ENCODE measurements at regions not wholly inside any gene's neighbourhood (a gene's known extent, or its start where the extent isn't known, plus 50 kb on each side); places are given as distances from the start of the nearest gene placed in this dataset.
"Not testable (repeated sequence)": the region's sequence is repeated elsewhere in the genome, so short reads cannot be mapped to it uniquely, and the experiment has no call there.

DNA sequence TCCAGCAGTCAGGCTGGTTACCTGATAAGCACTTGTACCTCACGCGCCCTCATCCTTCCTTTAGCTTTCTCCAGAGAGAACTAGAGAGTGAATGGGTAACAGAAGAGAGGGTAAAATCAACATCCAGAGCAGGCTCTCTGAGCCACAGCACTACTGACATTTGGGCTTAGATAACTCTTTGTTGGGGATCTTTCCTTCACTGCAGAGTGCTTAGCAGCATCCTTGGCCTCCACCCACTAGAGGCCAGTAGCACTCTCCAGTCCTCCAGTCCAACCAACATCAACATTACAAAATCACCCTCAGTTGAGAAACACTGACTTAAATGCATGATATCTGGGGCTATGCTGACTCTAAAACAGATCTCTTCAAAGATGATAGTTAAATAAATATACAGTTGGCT, 220.7 kb downstream of the TACR3 start:
- no peak for TF ChIP-seq BHLHE40 (IDR thresholded peaks at IDR 0.05; ENCODE audit: borderline replicate concordance)
- no peak for TF ChIP-seq SUZ12 (IDR thresholded peaks at IDR 0.05)
- TF ChIP-seq, protein P1, sequence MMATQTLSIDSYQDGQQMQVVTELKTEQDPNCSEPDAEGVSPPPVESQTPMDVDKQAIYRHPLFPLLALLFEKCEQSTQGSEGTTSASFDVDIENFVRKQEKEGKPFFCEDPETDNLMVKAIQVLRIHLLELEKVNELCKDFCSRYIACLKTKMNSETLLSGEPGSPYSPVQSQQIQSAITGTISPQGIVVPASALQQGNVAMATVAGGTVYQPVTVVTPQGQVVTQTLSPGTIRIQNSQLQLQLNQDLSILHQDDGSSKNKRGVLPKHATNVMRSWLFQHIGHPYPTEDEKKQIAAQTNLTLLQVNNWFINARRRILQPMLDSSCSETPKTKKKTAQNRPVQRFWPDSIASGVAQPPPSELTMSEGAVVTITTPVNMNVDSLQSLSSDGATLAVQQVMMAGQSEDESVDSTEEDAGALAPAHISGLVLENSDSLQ (IDR thresholded peaks at IDR 0.05), result no peak
- CTCF ChIA-PET, result no interaction called here
- DNase-seq (ENCODE audit: extremely low spot score), result no peak
- POLR2A ChIA-PET, result no interaction called here

DNA sequence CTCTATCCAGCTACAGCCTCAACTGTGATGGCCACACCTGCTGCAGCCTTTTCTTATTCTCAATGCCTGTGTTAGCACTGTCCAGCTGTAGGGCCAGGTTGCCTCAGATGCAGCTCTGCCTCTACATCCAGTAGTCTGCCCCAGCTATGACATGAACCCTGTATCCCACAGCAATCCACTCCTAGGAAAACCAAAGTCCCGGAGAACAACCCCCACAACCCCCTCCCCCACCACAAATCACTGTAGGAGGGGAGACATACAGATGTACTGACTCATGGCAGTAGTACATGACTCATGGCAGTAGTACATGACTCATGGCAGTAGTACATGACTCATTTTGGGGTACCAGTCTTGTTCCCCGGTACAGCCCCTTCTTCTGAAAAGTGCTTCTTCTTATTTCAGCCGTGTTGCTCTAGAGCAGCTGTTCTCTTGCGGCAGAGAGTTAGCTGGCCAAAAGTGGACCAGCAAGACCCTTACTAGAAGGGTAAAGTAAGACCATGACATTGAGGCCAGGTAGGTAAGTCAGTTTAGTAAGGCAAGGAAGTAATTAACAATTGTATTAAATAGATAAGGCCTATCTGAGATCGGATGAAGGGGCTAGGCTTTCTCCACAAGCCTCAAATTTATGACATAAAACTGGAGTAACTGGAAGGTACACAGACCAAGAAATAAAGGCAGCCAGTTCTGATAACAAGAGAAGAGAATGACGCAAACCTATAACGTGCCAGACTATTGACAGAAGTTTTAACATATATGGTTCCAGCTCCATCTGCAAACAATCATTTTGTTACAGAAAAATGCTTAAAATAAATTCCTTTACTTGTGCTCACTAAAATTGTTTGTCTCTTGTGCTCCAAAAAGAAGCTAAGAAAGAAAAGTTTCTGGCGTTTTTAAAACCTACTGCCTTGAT, 221.4 kb downstream of the TACR3 start:
- POLR2A ChIA-PET, result no interaction called here

DNA sequence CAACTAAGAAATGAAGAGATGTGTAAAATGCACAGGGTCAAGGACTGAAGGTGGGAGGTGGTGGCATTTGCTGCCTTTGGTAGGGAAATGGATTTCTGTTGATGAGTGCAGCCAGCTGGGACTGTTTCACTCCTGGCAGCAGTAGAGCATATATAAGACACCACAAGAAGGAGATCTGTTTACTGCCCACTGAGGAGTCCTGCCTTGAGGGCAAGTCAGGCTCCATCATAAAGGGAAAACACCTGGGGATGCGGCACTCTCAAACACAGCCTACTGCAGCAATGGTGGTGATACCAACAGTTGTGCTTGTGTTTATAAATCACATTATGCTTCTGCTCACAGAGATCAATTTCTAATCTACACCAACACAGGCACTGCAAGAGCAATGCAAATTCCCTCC, 222.1 kb downstream of the TACR3 start:
- DNase-seq (ENCODE audit: extremely low spot score), result no peak
- ChIA-PET POLR2A (no interaction called here), CTCF (no interaction called here)
- no peak for TF ChIP-seq ELF4 (IDR thresholded peaks at IDR 0.05)
- no peak for TF ChIP-seq LEF1 (IDR thresholded peaks at IDR 0.05; ENCODE audit: borderline replicate concordance)
- TF ChIP-seq, protein P1 (IDR thresholded peaks at IDR 0.05), result no peak
- no peak for TF ChIP-seq HDGF (IDR thresholded peaks at IDR 0.05; ENCODE audit: borderline replicate concordance)
- no peak for TF ChIP-seq CTBP1 (IDR thresholded peaks at IDR 0.05; ENCODE audit: borderline replicate concordance)
- no peak for TF ChIP-seq ARNT (IDR thresholded peaks at IDR 0.05)
- no peak for TF ChIP-seq FOXK2 (IDR thresholded peaks at IDR 0.05)
- TF ChIP-seq FOXM1 (IDR thresholded peaks at IDR 0.05; ENCODE audit: borderline replicate concordance), result no peak
- TF ChIP-seq ZNF384 (IDR thresholded peaks at IDR 0.05), result no peak
- no peak for TF ChIP-seq SP1 (IDR thresholded peaks at IDR 0.05)
- TF ChIP-seq SUZ12 (IDR thresholded peaks at IDR 0.05), result no peak
- no peak for TF ChIP-seq NFRKB (IDR thresholded peaks at IDR 0.05)
- TF ChIP-seq TARDBP (IDR thresholded peaks at IDR 0.05), result no peak
- TF ChIP-seq BHLHE40 (IDR thresholded peaks at IDR 0.05; ENCODE audit: borderline replicate concordance), result no peak
- no peak for TF ChIP-seq FOXA1 (IDR thresholded peaks at IDR 0.05)
- no peak for TF ChIP-seq L3MBTL2 (conservative IDR thresholded peaks at IDR 0.05)

More for the DNA sequence above, 221.4 kb downstream of the TACR3 start:
- CTCF ChIA-PET, result no interaction called here
- no peak for DNase-seq (ENCODE audit: extremely low spot score)
- TF ChIP-seq FOXK2 (IDR thresholded peaks at IDR 0.05), result no peak
- TF ChIP-seq, protein P1 (IDR thresholded peaks at IDR 0.05), result no peak
- TF ChIP-seq FOXM1 (IDR thresholded peaks at IDR 0.05; ENCODE audit: borderline replicate concordance), result no peak
- TF ChIP-seq HDGF (IDR thresholded peaks at IDR 0.05; ENCODE audit: borderline replicate concordance), result no peak
- TF ChIP-seq TARDBP (IDR thresholded peaks at IDR 0.05), result no peak
- no peak for TF ChIP-seq CTBP1 (IDR thresholded peaks at IDR 0.05; ENCODE audit: borderline replicate concordance)
- TF ChIP-seq ELF4 (IDR thresholded peaks at IDR 0.05), result no peak
- no peak for TF ChIP-seq SP1 (IDR thresholded peaks at IDR 0.05)
- no peak for TF ChIP-seq ZNF384 (IDR thresholded peaks at IDR 0.05)
- no peak for TF ChIP-seq LEF1 (IDR thresholded peaks at IDR 0.05; ENCODE audit: borderline replicate concordance)
- no peak for TF ChIP-seq ARNT (IDR thresholded peaks at IDR 0.05)
- TF ChIP-seq FOXA1 (IDR thresholded peaks at IDR 0.05), result no peak
- TF ChIP-seq NFRKB (IDR thresholded peaks at IDR 0.05), result no peak
- no peak for TF ChIP-seq L3MBTL2 (conservative IDR thresholded peaks at IDR 0.05)
- no peak for TF ChIP-seq BHLHE40 (IDR thresholded peaks at IDR 0.05; ENCODE audit: borderline replicate concordance)
- TF ChIP-seq SUZ12 (IDR thresholded peaks at IDR 0.05), result no peak

DNA sequence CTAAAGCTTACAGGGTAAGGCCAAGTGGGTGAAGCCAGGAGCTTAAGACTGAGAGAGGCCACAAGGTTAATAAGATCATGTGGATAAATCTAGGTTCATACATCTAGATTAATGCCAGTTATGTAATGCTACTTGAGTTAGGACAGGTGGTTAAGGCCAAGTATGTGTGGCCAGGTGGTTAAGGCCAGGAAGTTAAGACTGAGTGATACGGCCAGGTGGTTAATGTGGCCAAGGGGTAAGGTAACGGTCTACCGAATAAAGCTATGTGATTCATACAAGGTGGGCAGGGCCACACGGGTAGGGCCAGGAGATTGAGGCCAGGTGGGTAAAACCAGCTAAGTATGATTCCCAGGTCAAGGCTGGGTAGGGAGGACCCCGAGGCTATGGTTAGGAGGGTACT, 223.0 kb downstream of the TACR3 start:
- TF ChIP-seq SP1 (IDR thresholded peaks at IDR 0.05) (no peak), TARDBP (IDR thresholded peaks at IDR 0.05) (no peak), ELF4 (IDR thresholded peaks at IDR 0.05) (no peak), ZNF384 (IDR thresholded peaks at IDR 0.05) (no peak), FOXA1 (IDR thresholded peaks at IDR 0.05) (no peak), HDGF (IDR thresholded peaks at IDR 0.05; ENCODE audit: borderline replicate concordance) (no peak), L3MBTL2 (conservative IDR thresholded peaks at IDR 0.05) (no peak), NFRKB (IDR thresholded peaks at IDR 0.05) (no peak), CTBP1 (IDR thresholded peaks at IDR 0.05; ENCODE audit: borderline replicate concordance) (no peak), LEF1 (IDR thresholded peaks at IDR 0.05; ENCODE audit: borderline replicate concordance) (no peak), BHLHE40 (IDR thresholded peaks at IDR 0.05; ENCODE audit: borderline replicate concordance) (no peak), FOXM1 (IDR thresholded peaks at IDR 0.05; ENCODE audit: borderline replicate concordance) (no peak), SUZ12 (IDR thresholded peaks at IDR 0.05) (no peak), ARNT (IDR thresholded peaks at IDR 0.05) (no peak), FOXK2 (IDR thresholded peaks at IDR 0.05) (no peak)
- TF ChIP-seq, protein P1 (IDR thresholded peaks at IDR 0.05), result no peak
- ChIA-PET POLR2A (no interaction called here), CTCF (no interaction called here)
- DNase-seq (ENCODE audit: extremely low spot score), result no peak

DNA sequence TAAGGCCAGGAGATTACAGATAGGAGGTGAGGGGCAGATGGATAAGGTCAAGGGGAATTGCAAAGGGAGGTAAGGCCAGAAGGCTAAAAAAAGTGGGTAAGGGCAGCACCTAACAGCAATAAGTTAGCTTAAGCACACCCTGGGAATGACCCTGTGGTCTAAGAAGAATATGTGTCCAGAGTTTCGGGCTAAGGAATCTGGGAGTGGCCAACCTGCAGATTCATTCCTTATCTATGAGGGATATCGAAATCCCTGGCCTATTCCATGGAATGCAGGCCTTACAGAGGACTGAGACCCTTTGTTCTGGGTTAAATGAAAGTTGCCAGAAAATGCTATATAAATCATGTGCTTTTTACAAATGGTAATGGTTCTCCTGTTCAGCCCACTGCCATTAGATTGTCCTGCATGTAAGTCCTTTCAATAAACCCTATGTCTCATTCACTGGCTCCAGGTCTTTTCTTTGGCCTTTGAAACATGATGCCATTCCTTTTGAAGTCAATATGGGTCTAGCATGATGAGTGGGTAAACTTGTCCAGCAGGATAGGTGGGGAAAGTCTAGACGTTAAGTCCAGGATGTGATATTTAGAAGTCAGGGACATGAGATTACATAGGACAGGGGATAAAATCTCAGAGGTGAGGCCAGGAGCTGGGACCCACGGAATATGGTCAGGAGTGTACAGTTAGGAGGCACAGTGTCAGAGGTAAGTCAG, 226.2 kb downstream of the TACR3 start:
- ChIA-PET CTCF (no interaction called here), POLR2A (no interaction called here)
- TF ChIP-seq TARDBP (IDR thresholded peaks at IDR 0.05) (no peak), ARNT (IDR thresholded peaks at IDR 0.05) (no peak), HDGF (IDR thresholded peaks at IDR 0.05; ENCODE audit: borderline replicate concordance) (no peak), LEF1 (IDR thresholded peaks at IDR 0.05; ENCODE audit: borderline replicate concordance) (no peak), SP1 (IDR thresholded peaks at IDR 0.05) (no peak), FOXK2 (IDR thresholded peaks at IDR 0.05) (no peak), FOXM1 (IDR thresholded peaks at IDR 0.05; ENCODE audit: borderline replicate concordance) (no peak), ELF4 (IDR thresholded peaks at IDR 0.05) (no peak), CTBP1 (IDR thresholded peaks at IDR 0.05; ENCODE audit: borderline replicate concordance) (no peak), FOXA1 (IDR thresholded peaks at IDR 0.05) (no peak), ZNF384 (IDR thresholded peaks at IDR 0.05) (no peak), L3MBTL2 (conservative IDR thresholded peaks at IDR 0.05) (no peak), NFRKB (IDR thresholded peaks at IDR 0.05) (no peak), BHLHE40 (IDR thresholded peaks at IDR 0.05; ENCODE audit: borderline replicate concordance) (no peak), SUZ12 (IDR thresholded peaks at IDR 0.05) (no peak)
- TF ChIP-seq, protein P1 (IDR thresholded peaks at IDR 0.05), result no peak

DNA sequence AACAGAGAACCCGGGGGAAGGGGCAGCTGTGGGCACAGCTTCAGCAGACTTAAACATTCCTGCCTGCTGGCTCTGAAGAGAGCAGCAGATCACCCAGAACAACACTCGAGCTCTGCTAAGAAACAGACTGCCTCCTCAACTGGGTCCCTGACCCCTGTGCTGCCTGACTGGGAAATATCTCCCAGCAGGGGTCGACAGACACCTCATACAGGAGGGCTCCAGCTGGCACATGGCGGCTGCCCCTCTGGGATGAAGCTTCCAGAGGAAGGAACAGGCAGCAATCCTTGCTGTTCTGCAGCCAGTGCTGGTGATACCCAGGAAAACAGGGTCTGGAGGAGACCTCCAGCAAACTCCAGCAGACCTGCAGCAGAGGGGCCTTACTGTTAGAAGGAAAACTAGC, 234.5 kb downstream of the TACR3 start:
- DNase-seq (ENCODE audit: extremely low spot score); CTCF ChIA-PET; POLR2A ChIA-PET: not testable (repeated sequence)

More for the DNA sequence above, 226.2 kb downstream of the TACR3 start:
- no peak for DNase-seq (ENCODE audit: extremely low spot score)

All from HEK293T (cell line).